HL-60 (cell line): ENCODE measurements at regions not wholly inside any gene's neighbourhood (a gene's known extent, or its start where the extent isn't known, plus 50 kb on each side); places are given as distances from the start of the nearest gene placed in this dataset.

ENCODE experiments used
- DNase-seq, 2 experiments: peaks; one replicate each; pipeline ENCODE4 v3.0.0-alpha.2; 2010 to 2020; ENCODE audit warnings: low read depth in 1 of 2, low spot score in 1 of 2
- H3K27ac ChIP-seq: fragments of 250-450 bp; sonication (Bioruptor Pico); replicated peaks from 2 replicates; pipeline ENCODE4 v1.5.1; 2020; ENCODE audit warnings: mild to moderate bottlenecking, moderate library complexity
- H3K27me3 ChIP-seq: fragments of 250-450 bp; sonication (Bioruptor Pico); 2 replicates; pipeline ENCODE4 v1.5.1; 2021; ENCODE audit warnings: mild to moderate bottlenecking, moderate library complexity; ENCODE audit not compliant: insufficient read depth, poor library complexity, severe bottlenecking
- H3K4me3 ChIP-seq: replicated peaks from 2 replicates; pipeline ENCODE4 v1.5.1; 2011; ENCODE audit warnings: mild to moderate bottlenecking, control low read depth, low read length; ENCODE audit not compliant: insufficient read depth
- GABPA ChIP-seq: IDR thresholded peaks from 2 replicates; pipeline ENCODE4 v1.6.1; 2012; ENCODE audit warnings: low read depth
- POLR2AphosphoS5 ChIP-seq: IDR thresholded peaks from 2 replicates; pipeline ENCODE4 v1.6.1; 2012; ENCODE audit warnings: low read depth
- SPI1 ChIP-seq: IDR thresholded peaks from 2 replicates; pipeline ENCODE4 v1.6.1; 2012; ENCODE audit warnings: low read depth, mild to moderate bottlenecking, borderline replicate concordance
- TF ChIP-seq, protein P1 (sequence below): IDR thresholded peaks from one replicate; pipeline ENCODE4 v1.5.1; 2011; ENCODE audit warnings: low read length, control low read depth, inconsistent platforms; ENCODE audit not compliant: insufficient read depth
- TF ChIP-seq, protein P2 (sequence below): IDR thresholded peaks from 2 replicates; pipeline ENCODE4 v1.6.1; 2012; ENCODE audit warnings: low read depth; ENCODE audit not compliant: insufficient replicate concordance

DNA sequence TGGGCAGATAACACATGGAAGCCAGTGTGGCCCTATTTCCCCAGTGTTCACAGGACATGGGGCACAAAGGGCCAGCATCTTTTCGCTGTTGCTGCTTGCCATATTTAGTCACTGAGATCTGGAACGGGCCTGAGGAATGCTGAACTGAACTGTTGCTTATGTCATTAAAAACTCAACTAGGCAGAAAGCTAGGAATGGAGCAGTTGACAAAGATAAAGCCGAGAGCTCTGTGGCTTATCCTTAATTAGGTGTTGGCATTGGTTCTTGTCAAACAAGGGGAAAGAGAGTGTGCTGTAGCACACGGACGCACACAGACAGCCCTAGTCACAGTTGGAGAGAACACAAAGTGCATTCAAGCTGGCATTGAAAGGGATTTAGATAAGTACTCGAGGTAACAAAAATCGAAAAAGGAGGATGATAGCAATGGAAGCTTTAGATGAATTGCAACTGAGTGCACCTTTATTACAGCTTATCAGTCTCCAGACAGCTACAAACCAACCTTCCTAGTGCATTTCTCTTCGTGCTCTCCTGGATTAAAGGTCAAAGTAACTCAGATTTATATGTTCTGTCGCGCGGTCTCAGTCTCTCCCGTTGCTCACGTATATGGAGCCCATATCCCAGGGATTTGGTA is 450.2 kb upstream of the ZNF608 start:
- Histone ChIP-seq H3K4me3 (no peak overlapping the region), H3K27ac (no peak overlapping the region), H3K27me3 (no peaks in the 10 kb centered on the region)
- no peak for DNase-seq
- no peak for TF ChIP-seq GABPA
- TF ChIP-seq, protein P1, sequence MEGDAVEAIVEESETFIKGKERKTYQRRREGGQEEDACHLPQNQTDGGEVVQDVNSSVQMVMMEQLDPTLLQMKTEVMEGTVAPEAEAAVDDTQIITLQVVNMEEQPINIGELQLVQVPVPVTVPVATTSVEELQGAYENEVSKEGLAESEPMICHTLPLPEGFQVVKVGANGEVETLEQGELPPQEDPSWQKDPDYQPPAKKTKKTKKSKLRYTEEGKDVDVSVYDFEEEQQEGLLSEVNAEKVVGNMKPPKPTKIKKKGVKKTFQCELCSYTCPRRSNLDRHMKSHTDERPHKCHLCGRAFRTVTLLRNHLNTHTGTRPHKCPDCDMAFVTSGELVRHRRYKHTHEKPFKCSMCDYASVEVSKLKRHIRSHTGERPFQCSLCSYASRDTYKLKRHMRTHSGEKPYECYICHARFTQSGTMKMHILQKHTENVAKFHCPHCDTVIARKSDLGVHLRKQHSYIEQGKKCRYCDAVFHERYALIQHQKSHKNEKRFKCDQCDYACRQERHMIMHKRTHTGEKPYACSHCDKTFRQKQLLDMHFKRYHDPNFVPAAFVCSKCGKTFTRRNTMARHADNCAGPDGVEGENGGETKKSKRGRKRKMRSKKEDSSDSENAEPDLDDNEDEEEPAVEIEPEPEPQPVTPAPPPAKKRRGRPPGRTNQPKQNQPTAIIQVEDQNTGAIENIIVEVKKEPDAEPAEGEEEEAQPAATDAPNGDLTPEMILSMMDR = no peak
- TF ChIP-seq POLR2AphosphoS5 = no peak
- TF ChIP-seq, protein P2, sequence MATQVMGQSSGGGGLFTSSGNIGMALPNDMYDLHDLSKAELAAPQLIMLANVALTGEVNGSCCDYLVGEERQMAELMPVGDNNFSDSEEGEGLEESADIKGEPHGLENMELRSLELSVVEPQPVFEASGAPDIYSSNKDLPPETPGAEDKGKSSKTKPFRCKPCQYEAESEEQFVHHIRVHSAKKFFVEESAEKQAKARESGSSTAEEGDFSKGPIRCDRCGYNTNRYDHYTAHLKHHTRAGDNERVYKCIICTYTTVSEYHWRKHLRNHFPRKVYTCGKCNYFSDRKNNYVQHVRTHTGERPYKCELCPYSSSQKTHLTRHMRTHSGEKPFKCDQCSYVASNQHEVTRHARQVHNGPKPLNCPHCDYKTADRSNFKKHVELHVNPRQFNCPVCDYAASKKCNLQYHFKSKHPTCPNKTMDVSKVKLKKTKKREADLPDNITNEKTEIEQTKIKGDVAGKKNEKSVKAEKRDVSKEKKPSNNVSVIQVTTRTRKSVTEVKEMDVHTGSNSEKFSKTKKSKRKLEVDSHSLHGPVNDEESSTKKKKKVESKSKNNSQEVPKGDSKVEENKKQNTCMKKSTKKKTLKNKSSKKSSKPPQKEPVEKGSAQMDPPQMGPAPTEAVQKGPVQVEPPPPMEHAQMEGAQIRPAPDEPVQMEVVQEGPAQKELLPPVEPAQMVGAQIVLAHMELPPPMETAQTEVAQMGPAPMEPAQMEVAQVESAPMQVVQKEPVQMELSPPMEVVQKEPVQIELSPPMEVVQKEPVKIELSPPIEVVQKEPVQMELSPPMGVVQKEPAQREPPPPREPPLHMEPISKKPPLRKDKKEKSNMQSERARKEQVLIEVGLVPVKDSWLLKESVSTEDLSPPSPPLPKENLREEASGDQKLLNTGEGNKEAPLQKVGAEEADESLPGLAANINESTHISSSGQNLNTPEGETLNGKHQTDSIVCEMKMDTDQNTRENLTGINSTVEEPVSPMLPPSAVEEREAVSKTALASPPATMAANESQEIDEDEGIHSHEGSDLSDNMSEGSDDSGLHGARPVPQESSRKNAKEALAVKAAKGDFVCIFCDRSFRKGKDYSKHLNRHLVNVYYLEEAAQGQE = no peak
- TF ChIP-seq SPI1 = no peak

DNA sequence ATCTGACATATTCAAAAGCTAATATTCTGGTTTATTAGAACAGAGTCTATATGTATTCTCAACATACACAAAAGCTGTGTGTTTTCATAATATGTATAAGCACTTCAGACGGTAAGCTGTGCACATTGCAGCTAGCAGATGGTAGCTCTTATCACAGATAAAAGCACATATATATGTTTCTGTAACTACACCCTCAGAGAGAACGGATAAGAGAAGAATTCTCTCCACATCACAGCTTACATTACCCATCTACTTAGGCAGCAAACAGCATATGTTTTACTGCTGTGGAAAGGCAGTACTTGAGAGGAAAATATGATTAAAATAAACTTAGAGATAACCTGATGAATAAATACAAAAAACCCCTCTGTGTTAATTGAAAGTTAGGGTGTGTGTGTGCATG is 450.9 kb upstream of the ZNF608 start:
- no peak for DNase-seq
- H3K4me3 ChIP-seq = no peak overlapping the region
- TF ChIP-seq, protein P2 = no peak
- TF ChIP-seq SPI1 (no peak), POLR2AphosphoS5 (no peak), GABPA (no peak)
- TF ChIP-seq, protein P1 = no peak
- no peaks in the 10 kb centered on the region for H3K27me3 ChIP-seq
- no peak overlapping the region for H3K27ac ChIP-seq

DNA sequence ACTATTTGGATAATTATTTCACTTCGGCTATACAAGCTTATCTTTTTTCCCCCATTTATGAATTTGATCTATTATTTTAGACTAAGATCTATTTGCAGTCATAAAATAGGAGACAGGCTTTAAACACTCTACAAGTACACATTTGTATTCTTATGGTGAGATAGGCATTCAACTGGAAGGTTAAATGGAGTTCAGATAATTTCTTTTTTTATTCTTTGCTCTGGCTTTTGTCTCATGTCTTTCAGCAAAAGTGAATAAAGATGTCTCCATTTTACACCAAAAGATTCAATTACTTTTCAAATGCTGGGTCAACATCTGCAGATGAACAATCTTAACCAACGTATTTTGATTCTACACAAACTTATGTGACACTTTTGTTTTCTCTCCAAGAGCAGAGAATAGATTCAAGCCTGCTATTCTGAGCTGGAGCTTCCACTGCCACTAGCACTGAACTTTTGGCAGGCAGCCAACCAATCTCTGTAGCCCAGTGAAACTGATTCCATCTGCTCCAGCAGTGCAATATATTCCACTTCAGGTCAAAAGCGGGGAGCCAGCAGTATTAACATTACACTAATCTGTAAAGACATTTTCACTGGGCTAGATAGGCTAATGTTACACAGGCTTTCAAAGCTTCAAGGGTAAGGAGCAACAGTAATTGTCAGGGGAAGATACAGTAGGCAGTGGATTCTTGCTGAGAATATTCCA is 452.0 kb upstream of the ZNF608 start:
- no peaks in the 10 kb centered on the region for H3K27me3 ChIP-seq
- H3K4me3 ChIP-seq = no peak overlapping the region
- TF ChIP-seq, protein P1 = no peak
- TF ChIP-seq, protein P2 = no peak
- TF ChIP-seq GABPA = no peak
- no peak for TF ChIP-seq SPI1
- no peak for TF ChIP-seq POLR2AphosphoS5
- no peak for DNase-seq
- no peak overlapping the region for H3K27ac ChIP-seq
